HG02642 (cell line): ENCODE measurements at regions not wholly inside any gene's neighbourhood (a gene's known extent, or its start where the extent isn't known, plus 50 kb on each side); places are given as distances from the start of the nearest gene placed in this dataset.

Experiments used
- ATAC-seq: cut with Tn5 transposase; IDR thresholded peaks from one replicate; pipeline ENCODE4 v1.9.1; 2021; ENCODE audit warnings: mild to moderate bottlenecking; ENCODE audit not compliant: unreplicated experiment, poor library complexity

DNA sequence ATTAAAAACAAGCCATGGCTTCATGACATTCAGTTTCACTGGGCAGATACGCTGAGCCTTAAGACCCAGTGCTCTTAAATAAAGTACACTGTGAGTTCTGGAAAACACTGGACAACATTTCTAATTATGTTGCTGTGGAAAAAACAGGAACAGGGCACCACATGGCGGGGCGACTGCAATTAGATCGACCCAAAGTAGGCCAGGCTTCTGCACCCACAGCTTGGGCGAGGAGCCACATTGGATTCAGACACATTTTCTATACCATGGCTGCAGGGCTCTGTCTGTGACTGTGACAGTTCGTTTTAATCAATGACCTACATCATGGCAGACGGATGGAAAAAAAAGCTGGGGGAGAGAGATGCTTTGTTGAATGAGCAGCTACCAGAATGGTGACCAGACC is 227.2 kb upstream of the HS6ST1 start:
- no peak for ATAC-seq

DNA sequence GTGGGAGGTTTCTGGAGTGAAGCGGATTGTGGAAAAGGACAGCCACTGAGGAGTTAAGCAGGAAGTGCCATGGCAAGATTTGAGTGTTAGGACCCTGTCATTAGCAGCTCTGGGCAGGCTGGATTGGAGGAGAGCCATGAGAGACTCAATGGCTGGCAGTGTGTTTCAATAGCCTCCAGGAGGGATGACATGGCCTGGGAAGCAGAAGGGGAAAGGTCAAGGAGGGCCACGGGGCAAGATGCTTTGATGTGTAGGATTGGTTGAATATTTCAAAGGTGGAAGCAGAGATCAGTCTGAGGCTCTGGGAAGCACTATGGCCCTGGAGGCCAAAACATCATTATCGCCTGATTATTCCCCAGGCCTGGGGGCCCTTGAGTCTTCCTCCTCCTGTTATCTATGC is 229.0 kb upstream of the HS6ST1 start:
- ATAC-seq = no peak

DNA sequence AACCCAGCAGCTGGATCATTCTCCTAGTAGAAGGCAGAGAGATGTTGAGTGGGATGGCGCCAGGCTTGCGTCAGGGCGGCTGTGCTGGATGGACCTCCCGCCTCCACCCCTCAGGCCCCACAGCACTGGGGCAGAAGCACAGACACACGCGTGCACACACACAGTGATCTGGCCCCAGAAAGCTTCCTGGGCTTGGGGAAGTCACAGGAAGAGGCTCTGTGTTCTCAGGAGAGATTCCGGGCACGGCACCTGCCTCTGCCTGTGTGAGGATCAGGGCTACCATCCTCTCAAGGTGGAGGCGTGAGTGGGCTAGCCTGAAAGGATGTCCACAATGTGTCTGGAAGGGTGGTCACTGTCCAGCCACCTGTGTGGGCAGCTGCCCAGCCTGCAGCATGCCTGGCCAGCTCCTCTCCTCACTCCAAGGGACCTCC is 229.8 kb upstream of the HS6ST1 start:
- ATAC-seq = no peak

DNA sequence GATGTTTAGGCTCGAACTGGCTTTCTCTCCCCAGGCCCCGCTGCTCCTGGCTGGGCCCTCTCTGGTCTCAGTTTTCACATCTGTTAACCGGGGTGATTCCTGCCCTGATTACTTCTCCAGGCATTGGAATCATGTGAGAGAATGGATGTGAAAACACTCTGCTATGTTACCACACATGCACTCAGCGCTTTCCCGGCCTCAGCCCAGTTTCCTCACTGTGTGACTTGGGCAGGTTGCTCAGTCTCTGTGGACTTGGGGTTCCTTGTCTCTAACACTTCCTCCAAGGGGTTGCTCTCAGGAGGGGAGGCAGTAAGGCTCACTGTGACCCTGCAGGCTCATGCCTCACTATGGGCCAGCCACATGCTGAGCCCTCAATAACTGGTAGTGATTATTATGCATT is 230.4 kb upstream of the HS6ST1 start:
- no peak for ATAC-seq

DNA sequence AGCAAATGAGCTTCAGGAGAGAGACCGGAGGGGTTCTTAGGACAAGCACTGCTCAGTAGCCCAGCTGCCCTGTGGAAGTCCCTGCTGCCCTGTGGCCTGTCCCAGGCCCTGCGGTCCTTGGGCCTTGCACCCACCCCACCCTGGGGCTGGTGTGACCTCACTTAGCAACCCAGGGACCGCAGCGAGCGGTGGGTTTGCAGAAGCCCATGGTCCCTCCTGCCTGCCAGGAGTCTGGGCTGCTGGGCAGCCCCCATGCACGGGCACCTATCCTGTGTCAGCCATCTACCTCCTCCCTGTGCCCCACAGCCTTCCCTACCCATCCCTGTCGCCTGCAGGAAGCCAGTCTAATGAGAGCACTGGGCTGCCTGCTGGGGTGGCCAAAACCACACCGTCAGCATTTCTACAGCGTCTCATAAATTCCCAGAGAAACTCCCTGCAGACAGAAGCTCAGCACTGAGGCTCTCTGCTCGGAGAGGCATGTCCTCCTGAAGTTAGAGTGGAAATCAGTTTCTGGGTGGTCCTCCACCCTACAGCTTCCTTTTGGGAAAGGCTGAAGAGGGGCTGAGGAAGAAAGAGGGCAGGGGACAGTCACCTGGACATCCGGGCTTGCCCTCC is 231.1 kb upstream of the HS6ST1 start:
- no peak for ATAC-seq

DNA sequence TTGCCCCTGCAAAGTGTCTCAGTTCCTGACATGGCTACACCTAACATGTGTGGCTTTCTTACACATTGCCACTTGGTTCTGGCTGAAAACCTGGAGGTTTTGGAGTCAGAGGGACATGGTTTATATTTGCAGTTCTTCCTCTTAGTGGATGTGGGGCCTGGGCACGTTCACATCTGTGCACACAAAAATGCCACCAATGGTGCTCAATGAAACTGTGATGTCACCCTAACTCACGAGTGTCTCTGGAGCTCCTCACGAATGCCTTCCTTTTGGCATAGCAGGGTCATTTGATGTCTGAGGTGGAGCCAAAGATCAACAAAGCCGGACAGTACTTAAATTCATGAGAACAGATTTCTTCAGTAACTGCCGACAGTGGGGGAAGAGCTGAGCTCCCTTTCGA is 231.7 kb upstream of the HS6ST1 start:
- ATAC-seq = no peak

DNA sequence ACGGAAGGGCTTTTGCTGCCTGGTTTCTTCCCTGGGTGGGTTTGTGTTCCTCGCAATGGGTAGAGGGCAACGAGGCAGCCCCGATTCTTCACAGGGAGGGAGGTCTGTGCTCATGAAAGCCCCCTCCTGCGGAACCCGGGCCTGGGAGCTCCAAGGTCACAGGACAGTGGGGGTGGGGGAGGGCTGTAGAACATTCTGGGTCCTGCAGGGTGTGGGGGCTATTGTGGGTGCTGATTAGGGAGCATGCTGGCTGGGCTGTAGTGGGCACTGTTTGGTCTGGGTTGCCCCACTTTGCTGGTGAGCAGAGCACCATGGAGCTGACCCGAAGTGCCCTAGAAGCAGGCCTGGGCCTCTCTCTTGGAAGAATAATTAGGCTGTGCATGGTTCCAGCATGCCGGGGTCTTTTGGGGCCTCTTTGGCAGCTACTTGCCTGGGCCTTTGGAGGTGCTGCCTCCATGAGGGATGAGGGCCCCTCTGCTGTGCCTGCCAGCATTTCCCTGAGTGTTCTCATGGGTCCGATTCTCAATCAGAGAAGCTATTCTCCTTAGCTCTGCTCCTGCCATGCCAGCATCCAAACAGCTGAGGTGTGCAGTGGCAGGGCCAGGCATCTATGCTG is 232.2 kb upstream of the HS6ST1 start:
- ATAC-seq = no peak

DNA sequence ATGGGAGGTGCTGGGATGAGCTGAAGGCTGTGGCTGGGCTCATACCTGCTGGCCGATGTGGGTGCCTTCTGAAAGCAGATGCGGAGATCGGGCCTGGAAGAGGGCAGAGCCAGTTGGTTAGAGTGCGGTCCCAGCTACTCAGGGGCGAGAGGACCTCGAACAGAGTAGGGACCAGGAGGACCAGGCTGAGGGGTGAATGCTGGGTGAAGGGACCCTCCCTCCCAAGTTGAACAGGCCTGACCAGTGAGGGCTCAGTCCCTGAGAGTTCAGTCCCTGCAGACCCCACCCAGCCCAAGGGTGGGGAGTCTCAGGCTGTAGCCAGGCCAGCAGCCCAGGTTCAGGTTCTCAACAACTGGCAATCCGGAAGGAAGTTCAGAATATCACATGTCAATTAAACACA is 232.8 kb upstream of the HS6ST1 start:
- no peak for ATAC-seq

DNA sequence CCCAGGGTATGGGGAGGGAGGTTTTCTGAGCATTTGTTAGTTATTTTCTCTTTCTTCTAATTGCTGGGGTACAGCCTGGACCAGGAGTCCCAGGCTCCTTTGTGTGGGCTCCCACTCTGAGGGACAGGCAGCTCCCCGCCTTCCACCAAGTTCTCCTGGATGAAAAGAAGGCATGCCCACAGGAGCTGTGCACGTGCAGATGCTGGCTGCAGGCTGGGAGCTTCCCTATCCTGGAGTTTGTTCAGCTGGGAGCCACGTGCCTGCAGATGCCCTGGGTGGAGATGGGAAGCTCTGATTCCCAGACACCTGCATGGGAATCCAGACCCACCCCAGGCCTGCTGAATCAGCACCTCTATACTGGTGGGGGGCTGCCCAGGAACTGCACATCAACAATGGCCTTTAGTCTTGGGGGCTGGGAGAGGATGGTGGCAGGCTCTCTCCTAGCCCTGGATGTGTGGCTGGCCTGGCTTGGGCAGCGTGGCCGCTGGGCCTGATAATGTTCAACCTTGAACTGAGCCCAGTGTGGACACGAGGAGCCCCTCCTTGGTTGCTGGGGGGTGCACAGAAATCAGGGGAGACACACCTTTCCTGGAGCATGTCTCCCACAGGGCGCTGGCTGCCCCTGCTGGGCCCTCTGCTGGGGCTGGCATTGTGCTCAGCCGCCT is 233.6 kb upstream of the HS6ST1 start:
- ATAC-seq = no peak

DNA sequence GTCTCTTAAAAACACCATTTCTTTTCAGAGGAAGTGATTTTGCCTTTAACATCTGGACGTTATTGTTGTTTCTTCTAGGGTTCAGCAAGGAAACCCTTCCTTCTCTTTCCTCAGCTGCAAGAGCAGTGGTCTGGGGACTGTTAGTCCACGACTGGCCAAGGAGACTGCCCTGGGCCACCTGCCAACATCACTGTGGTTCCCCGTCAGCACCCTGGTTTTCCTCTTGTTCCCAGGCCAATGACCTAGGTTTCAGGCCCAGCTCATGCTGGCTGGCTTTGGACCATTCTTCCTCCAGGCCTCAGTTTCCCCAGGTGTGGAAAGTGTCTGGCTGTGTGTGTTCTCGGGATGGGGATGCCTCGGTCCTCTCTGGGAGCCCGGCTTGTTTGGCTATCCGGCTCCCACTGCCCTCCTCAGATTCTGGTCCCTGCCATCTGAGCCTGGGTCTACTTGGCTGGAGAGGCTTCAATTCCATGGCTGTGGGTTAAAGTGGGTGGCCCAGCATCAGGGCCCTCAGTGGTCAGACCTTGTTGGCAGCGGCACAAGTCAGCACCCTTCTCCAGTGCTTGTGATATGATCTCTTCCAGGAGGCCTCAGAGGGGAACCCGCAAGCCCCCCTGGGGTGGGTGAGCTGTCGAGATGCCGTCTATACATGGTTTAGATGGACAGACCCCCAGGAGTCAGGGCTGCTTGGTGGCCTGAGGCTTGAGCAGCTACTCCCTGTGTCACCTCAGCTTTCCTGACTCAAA is 234.3 kb upstream of the HS6ST1 start:
- ATAC-seq = no peak

DNA sequence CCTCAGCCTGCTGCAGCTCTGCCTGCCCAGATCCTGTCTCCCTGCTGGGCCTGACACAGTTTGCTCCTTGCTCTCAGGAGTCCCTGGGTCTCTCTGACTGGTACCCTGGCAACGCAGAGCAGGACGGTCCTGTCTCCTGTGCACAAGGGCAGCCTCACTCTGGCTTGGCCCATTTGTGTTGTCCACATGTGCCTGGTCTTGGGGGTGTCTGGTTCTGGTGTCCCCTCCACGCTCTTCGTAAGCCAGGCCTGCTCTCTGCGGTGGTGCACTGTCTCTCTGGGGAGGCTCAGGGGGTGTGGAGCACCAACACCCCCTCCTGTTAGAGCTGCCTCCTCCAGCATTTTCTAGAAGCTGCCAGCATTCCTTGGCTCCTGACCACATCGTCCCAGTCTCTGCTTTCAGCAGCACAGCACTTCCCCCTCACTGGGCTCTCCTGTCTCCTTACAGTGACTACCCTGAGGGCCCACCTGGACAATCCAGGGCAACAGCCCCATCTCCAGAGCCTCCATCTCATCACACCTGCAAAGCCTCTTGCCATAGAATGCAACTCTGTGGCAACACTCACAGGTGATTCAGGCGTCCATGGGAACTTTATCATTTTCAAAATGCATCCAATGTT is 235.6 kb upstream of the HS6ST1 start:
- ATAC-seq = no peak

DNA sequence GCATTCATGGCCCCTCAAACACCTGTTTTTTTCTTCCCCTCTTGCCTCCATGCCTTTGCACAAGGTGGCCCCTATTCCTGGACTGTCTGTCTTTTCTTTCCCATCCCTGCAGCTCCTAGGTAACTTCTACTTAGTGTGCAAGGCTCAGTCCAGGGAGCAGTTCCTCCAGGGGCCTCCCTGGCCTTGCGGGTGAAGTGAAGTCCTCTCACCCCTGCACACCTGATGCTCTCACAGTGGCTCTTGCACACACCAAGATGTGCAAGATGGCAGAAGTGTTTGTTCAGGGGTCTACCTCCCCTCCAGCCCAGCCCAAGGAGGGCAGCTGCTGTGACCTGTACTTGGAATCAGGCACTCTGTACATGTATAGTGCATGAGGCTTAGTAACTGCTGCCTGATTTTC is 236.8 kb upstream of the HS6ST1 start:
- no peak for ATAC-seq

DNA sequence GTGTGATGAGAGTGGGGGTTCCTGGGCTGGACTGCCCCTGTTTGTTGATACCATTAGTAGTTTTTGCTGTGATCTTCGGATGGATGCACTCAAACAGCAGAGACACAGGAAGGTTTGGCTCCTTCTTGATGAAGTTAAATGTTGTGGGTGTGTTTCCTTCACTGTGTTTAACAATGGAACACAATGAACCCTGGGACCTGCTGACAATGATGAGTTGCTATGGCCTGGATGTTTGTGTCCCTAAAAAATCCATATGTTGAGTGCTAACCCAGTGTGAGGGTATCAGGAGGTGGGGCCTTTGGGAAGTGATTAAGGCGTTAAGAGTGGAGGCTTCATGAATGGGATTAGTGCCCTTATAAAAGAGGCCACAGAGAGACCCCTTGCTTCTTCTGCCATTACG is 237.4 kb upstream of the HS6ST1 start:
- ATAC-seq = no peak

DNA sequence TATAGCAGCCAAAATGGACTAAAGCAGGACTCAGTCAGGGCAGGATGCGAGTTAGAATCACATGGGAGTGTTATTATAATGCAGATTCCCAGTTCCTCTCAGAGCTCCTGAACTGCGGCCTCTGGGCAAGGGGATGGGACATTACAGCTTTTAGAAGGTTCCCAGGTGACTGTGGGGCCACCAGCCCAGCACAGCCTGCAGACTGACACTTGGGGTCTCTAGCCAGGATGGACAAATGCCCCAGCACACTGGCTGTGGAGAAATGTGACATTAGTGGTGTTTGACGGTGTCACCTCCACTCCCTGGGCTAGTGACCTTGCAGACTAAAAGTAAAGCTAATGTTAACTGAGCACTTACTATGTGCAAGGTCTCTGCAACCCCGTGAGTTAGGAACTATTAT is 238.0 kb upstream of the HS6ST1 start:
- no peak for ATAC-seq

DNA sequence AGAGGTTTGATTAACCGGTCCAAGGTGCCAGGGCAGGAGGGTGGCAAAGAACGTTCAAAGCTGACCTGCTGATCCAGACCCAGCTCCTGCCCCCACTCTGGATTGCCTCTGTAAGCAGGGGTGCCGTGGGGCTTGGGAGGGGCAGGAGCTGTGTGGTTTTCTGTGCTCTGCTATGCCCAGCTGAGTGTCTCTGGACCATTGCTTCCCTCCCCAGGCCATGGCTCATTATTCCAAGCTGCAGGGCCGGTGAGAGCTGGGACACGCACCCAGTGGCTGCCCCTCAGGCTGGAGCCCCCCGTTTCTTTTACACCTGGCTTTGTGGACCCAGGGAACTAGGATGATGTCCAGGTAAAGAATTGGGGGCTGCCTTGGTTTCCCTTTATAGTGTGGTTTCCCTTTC is 238.4 kb upstream of the HS6ST1 start:
- no peak for ATAC-seq

DNA sequence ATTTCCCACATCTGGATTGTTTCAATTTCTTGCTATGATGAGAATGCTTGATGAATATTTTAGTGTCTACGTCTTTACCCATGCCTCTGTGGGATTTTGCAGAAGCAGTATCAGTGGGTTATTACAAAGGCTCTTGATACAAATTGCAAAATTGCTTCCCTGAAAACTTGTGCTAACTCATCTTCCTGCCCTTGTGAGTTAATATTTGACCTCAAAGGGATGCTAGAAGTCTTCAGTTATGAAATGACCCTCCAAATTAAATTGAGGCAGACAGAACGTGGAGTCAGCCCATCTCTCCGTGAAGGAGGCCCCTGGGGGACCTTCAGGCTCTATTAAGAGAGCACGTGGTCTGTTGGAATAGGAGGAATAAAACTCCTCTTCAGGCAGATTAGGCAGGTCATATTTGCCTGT is 239.2 kb upstream of the HS6ST1 start:
- ATAC-seq = no peak

DNA sequence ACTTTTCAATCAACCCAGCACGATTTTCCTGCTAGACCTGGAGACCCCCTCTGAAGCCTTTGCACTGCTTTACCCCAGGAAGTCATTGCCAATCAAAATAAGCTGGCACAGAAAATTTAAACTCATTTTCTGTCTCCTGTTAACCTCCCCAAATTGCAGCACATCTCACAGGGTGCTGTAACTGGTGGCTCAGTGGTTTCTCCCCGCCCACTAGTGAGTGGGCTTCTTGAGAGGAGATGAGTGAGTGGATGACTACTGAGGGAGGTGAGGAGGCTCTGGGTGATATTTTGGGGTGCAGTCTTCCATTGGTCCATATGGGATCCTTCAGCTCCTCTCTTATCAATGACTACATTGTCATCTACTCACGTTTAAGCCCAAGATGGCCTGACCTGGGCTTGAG is 239.8 kb upstream of the HS6ST1 start:
- ATAC-seq = no peak

DNA sequence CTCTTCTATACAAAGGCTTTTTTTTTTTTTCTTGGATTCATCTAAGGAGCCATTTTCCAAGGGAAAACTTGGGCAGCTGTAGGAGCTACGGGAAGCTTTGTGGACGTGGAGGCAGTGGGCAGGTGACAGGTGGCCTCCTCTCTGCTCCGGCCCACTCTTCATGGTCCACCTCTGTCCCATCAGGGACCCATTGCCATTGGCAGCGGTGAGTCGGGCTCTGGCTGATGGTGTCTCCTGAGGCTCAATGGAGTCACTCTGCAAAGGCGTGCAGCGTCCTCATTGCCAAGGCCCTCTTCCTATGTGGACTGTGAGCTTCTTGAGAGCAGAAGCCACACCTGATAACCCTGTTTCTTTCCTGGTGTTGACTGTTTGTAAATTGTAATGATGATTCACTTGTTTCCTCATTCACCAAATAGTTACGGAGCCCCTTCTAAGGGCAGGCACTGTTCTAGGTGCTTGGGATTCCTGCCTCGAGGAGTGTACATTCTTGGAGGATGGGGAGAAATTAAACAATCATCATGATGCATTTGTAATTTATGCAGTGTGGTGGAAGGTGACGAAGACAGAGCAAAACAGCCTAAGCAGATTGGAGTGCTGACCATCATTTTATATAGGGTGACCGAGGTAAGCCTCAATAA is 240.3 kb upstream of the HS6ST1 start:
- no peak for ATAC-seq

DNA sequence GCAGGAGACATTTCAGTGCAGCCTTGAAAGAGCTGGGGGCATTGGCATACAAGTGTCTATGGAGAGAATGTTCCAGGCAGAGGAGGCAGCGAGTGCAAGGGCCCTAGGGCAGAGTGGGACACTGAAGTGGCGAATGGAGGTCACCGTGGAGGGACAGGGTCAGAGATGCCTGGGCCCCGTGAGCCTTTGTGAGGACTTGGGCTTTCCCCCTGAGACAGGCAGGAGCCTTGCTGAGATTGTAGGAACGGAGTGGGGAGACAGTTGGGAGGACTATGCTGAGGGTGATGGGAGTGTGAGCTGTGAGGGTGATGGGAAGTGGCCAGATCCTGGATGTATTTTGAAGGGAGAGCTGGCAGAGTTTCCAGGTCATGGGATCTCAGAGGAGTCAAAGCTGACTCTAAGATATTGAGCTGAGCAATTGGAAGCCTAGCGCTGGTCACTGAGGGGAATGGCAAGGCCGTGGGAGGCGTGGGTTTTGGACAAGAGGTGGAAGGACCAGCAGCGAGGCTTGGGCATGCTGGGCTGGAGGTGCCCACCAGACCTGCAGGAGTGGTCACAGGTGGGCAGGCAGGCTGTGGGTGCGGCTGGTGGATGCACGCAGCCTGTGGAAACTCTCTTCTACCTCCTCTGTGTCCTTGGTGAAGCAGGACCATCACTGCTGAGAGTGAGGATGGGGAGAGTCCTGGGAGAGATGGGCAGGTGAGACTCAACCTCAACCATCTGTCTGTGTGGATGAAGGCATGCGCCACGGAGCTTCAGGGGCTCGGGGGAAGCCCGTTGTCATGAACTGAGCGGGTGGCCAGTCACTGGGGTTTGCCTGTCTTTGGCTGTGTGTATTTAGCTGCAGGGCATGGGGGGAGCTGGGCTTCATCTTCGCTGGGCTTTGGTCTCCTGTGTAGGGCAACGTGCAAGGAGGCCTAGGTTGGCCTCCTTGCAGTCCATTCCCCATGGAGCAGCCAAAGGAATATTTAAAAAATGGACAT is 241.2 kb upstream of the HS6ST1 start:
- ATAC-seq = no peak
